Peyer's patch (tissue), 4 donors: ENCODE measurements at regions not wholly inside any gene's neighbourhood (a gene's known extent, or its start where the extent isn't known, plus 50 kb on each side); places are given as distances from the start of the nearest gene placed in this dataset.

Experiments
- DNase-seq, 3 donors: peaks; one replicate each; pipeline ENCODE4 v3.0.0-alpha.2; 2017 to 2019
- H3K27ac ChIP-seq, 4 donors: fragments of 200-600 bp; sonication (generic); one replicate each; pipeline ENCODE4 v1.5.1; 2016 to 2019
- H3K27me3 ChIP-seq, 2 donors: fragments of 200-600 bp; sonication (generic); one replicate each; pipeline ENCODE4 v1.5.1; 2019
- H3K36me3 ChIP-seq, 3 donors: fragments of 200-600 bp; sonication (generic); one replicate each; pipeline ENCODE4 v1.5.1; 2016 to 2019
- H3K4me1 ChIP-seq, 4 donors: fragments of 200-600 bp; sonication (generic); one replicate each; pipeline ENCODE4 v1.5.1; 2016 to 2019
- H3K4me3 ChIP-seq, 4 donors: fragments of 200-600 bp; sonication (generic); 1 replicate in 3 of 4; 2 replicates in 1 of 4; pipeline ENCODE4 v1.5.1; 2016 to 2019; ENCODE audit warnings: mild to moderate bottlenecking in 1 of 4
- H3K9me3 ChIP-seq, 4 donors: fragments of 200-600 bp; sonication (generic); one replicate each; pipeline ENCODE4 v1.5.1; 2016 to 2019; ENCODE audit warnings: mild to moderate bottlenecking in 1 of 4
- POLR2A ChIP-seq, 2 donors: fragments of 450-650 bp; IDR thresholded peaks; one replicate each; pipeline ENCODE4 v1.5.1; 2017; ENCODE audit warnings: antibody characterized with exemption in 2 of 2, mild to moderate bottlenecking in 2 of 2, moderate library complexity in 2 of 2
- TF ChIP-seq, protein P1 (sequence below), 6 experiments: fragments of 450-650 bp in 4 of 6; fragments of 200-600 bp in 2 of 6; sonication (generic) in 1 of 6; IDR thresholded peaks; one replicate each; pipeline ENCODE4 v1.5.1; 2017 to 2019; ENCODE audit warnings: antibody characterized with exemption in 6 of 6, mild to moderate bottlenecking in 3 of 6, moderate library complexity in 1 of 6

GRCh38 chr6:40253420-40253819, 319.2 kb upstream of the MOCS1 start:
- H3K36me3 ChIP-seq = no peaks in the 10 kb centered on the region
- no peak for DNase-seq
- no peaks in the 10 kb centered on the region for H3K27me3 ChIP-seq
- no peak overlapping the region for H3K4me3 ChIP-seq
- no peak overlapping the region for H3K27ac ChIP-seq
- no peaks in the 10 kb centered on the region for H3K4me1 ChIP-seq
- H3K9me3 ChIP-seq = no peaks in the 10 kb centered on the region
- no peak for TF ChIP-seq POLR2A (IDR thresholded peaks at IDR 0.05)
- TF ChIP-seq, protein P1, sequence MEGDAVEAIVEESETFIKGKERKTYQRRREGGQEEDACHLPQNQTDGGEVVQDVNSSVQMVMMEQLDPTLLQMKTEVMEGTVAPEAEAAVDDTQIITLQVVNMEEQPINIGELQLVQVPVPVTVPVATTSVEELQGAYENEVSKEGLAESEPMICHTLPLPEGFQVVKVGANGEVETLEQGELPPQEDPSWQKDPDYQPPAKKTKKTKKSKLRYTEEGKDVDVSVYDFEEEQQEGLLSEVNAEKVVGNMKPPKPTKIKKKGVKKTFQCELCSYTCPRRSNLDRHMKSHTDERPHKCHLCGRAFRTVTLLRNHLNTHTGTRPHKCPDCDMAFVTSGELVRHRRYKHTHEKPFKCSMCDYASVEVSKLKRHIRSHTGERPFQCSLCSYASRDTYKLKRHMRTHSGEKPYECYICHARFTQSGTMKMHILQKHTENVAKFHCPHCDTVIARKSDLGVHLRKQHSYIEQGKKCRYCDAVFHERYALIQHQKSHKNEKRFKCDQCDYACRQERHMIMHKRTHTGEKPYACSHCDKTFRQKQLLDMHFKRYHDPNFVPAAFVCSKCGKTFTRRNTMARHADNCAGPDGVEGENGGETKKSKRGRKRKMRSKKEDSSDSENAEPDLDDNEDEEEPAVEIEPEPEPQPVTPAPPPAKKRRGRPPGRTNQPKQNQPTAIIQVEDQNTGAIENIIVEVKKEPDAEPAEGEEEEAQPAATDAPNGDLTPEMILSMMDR (IDR thresholded peaks at IDR 0.05) = no peak

GRCh38 chr6:40252531-40253258, 318.4 kb upstream of the MOCS1 start:
- Histone ChIP-seq H3K4me3 (no peak overlapping the region), H3K36me3 (no peaks in the 10 kb centered on the region), H3K27me3 (no peaks in the 10 kb centered on the region), H3K27ac (no peak overlapping the region), H3K9me3 (no peaks in the 10 kb centered on the region), H3K4me1 (no peaks in the 10 kb centered on the region)
- no peak for DNase-seq
- TF ChIP-seq, protein P1 (IDR thresholded peaks at IDR 0.05) = no peak
- no peak for TF ChIP-seq POLR2A (IDR thresholded peaks at IDR 0.05)

- no peaks in the 10 kb centered on the region for H3K4me1 ChIP-seq
- no peaks in the 10 kb centered on the region for H3K27me3 ChIP-seq
- no peaks in the 10 kb centered on the region for H3K36me3 ChIP-seq
- TF ChIP-seq, protein P1 (IDR thresholded peaks at IDR 0.05) = no peak
- TF ChIP-seq POLR2A (IDR thresholded peaks at IDR 0.05) = no peak
- DNase-seq = no peak
- H3K9me3 ChIP-seq = no peaks in the 10 kb centered on the region
- H3K27ac ChIP-seq = no peak overlapping the region
- H3K4me3 ChIP-seq = no peak overlapping the region
These were observed 317.5 kb upstream of the MOCS1 start for GRCh38 chr6:40251637-40252300.

DNA sequence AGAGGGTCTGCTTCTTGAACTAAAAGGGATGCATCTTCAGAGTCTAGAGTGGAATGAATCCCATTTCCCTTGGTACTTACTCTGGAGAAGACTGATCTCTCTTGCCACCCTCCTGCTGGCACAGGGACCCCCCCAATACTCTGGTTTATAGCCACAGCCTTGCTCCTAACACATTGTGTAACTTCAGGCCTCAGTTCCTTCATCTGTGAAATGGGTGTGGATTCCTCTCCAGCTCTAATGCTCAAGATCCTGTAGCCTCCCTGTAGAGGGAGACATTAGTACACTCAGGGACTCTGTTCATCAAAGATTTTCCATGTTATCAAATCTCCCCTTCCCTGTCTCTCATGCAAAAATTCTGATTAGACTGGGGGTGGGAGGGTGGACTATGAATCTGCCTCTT, 315.7 kb upstream of the MOCS1 start:
- Histone ChIP-seq H3K27me3 (no peaks in the 10 kb centered on the region), H3K4me1 (no peaks in the 10 kb centered on the region), H3K27ac (no peak overlapping the region), H3K36me3 (no peaks in the 10 kb centered on the region), H3K4me3 (no peak overlapping the region), H3K9me3 (no peaks in the 10 kb centered on the region)
- no peak for DNase-seq
- TF ChIP-seq POLR2A (IDR thresholded peaks at IDR 0.05) = no peak
- TF ChIP-seq, protein P1 (IDR thresholded peaks at IDR 0.05) = no peak

DNA sequence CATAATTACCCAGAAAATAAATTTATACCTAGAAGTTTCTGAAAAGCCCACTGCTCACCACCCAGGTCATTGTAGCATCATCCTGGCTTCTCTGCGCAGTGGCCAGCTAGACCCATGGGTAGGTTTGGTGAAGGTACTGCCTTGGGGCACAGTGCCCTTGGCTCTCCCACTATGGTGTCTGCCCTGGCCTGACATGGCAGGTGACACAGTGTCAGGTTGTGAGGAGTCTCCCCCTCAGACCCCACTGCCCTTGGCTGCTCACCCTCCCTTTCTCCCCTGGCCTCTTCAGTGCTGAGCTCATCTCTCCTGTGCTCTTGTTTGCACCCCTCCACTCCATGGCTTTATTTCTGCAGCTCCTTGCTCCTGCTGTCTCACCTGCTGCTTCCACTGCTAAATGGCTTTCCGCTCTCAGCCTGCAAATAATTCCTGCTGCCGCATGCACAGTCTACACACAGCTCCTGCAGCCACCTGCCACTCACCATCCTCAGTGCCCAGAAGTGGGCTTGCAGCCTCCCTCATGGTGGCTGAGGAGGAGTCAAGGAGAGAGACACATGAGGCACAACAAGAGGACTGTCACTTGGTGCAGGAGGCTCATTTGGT, 313.4 kb upstream of the MOCS1 start:
- Histone ChIP-seq H3K9me3 (no peaks in the 10 kb centered on the region), H3K27ac (no peak overlapping the region), H3K4me1 (no peaks in the 10 kb centered on the region), H3K36me3 (no peaks in the 10 kb centered on the region), H3K4me3 (no peak overlapping the region), H3K27me3 (no peaks in the 10 kb centered on the region)
- DNase-seq = no peak
- TF ChIP-seq, protein P1 (IDR thresholded peaks at IDR 0.05) = no peak
- TF ChIP-seq POLR2A (IDR thresholded peaks at IDR 0.05) = no peak
